ENCODE measurements at regions not wholly inside any gene's neighbourhood (a gene's known extent, or its start where the extent isn't known, plus 50 kb on each side); places are given as distances from the start of the nearest gene placed in this dataset.
"Not testable (repeated sequence)": the region's sequence is repeated elsewhere in the genome, so short reads cannot be mapped to it uniquely, and the experiment has no call there.

DNA sequence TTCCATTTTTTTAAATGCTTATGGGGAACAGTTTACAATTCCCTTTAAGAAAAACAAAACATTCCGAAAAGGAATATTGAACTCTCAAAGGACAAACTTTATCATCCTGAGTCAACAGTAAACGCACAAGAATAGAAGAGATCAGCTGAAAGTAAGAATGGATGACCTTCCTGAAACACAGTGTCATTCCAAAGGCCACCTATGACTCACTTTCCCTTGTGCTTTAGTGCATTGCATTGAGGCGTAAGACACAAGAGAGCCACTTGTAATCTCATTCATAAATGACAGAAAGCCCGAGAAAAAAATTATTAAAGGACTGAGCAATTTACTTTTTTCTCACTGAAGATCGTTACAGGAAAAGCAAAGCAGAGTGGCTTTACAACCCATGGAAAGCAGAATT lies 1062.4 kb upstream of the DIAPH2 start:
- DNase-seq = no peak

DNA sequence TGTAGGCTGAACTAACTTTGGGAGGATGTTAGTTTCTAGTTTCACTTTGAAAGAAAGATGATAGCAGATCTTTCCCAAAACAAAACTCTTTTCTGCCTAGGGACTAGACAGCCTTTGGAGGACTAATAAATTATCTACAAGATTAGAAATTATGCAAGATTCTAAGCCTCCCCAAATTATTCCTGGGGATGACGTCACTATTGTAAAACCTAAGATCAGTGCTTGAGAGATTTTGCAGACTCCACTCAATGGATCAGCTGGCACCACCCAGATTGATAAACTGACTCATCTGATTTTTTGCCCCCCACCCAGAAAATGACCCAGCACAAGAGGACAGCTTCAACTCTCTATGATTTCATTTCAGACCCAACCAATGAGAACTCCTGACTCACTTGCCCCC lies 1057.9 kb upstream of the DIAPH2 start:
- DNase-seq = no peak

DNA sequence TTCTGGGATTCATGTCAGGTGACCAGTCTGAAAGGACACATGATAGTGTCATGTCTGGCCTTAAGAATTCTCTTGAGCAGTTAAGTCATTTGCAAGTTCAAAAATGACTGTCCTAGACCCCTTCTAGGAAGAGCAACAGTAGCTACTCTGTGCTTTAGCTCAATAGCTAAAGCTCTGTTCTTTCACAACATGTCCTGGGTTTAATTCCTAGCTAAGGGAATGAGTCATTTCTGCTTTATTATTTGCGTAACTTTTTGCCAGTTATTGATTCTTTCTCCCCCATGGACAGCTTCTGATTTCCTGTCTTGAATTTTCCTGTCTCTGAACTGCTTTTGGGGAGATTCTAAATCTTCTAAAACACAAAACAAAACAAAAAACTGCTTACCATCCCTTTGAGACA lies 1055.8 kb upstream of the DIAPH2 start:
- no peak for DNase-seq

DNA sequence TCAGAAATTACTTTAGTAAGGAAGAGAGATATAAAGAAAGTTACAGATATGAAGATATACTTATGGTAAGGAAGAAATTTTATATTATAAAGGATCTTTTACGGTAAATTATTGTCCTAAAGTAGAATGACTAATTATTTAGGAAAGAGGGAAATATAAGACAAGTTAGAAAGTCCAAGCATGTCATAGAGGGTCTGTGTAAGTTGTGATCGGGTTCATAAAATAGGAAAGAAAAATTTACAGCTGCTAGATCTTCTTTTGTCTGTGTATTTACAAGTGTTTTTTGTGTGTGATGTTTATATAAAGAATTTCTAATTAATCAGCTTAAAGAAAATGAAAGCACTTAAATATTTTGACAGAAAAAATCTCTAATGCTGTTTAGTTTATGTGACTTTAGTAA lies 1054.9 kb upstream of the DIAPH2 start:
- no peak for DNase-seq

DNA sequence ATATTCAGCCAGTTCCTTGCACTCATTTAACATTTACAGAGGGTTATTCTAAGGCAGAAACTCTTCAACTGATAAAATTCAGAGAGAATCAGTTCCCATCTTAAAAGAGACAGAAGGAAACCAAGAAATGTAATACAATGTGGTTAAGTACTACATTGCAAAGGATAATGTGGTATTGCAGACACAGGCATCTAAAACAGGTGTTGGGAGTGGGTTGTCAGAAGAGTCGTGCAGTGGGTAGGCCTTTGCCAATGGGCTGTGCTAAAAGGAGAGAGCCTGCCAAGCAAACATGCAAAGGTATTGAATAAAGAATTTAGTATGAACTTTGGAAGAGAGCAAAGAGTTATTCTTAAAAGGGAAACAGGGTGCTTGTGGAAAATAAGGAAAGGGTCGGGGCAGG lies 1044.4 kb upstream of the DIAPH2 start:
- no peak for DNase-seq

DNA sequence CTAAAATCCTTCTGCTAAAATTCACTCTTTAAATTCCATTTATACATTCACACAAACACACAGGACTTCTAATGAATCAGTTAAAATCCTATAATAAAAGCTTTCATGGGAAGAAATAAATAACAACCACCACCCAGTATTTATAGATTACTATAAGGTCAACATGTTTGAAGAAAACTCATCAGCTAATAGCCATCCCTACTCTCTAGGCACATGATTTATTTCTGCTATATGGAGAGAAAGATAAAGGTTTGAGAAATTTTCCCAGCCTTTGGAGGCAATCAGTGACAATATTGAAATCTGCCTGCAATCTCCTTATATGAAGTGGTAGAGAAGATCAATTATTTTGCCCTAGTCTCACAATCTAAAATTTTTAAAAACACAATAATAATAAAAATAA lies 1038.9 kb upstream of the DIAPH2 start:
- no peak for DNase-seq

DNA sequence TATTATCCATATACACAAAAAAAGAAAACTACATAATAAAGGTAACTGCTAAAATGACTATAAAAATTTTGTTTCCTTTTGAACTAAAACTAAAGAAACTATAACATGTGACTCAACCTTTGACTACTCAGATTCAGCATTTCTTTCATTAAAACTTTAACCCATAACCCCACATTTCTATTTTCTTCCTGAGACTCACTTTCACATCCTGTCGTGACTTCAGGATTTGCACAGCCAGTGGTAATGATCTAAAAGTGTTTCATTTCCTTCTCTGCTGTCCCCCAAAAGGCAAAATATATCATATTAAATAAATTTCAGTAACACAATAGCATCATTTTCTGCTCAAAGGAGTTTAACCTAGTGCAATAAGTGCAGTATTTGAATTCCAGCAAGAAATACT lies 1022.4 kb upstream of the DIAPH2 start:
- DNase-seq = no peak

DNA sequence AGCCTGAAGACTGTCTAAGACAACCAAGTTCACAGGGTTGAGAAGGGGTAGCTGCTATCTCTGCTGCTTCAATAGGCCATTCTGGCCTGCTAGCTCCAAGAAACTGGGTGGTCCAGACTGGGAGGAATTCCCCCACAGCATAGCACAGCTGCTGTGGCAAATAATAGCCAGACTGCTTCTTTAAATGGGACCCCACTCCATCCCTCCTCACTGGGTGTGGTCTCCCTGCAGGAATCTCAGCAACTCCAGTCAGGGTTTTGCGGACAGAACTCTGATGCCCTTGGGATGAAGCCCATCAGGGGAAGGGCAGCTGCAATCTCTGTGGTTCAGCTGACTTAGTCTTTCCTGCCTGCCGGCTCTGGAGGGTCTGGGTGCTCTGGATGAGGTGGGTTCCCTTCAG lies 1018.6 kb upstream of the DIAPH2 start:
- no peak for DNase-seq

DNA sequence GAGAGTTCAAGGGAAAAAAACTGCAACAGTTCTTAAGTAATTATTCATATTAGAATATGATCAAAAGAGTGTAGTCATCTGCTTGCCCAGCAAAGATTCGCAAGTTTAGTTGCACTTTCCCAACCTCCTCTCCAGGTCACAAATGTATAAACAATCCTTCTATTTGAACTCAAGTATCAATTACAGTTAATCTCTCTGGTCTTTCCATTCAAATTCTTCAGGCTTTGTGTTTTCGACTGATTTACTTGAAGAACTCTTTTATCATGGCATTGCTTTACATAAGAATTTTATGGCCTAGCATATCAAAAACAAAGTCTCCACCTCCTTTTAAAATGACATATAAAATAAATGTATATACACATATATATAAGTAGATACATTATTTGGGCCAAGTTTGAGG lies 1009.6 kb upstream of the DIAPH2 start:
- no peak for DNase-seq

DNA sequence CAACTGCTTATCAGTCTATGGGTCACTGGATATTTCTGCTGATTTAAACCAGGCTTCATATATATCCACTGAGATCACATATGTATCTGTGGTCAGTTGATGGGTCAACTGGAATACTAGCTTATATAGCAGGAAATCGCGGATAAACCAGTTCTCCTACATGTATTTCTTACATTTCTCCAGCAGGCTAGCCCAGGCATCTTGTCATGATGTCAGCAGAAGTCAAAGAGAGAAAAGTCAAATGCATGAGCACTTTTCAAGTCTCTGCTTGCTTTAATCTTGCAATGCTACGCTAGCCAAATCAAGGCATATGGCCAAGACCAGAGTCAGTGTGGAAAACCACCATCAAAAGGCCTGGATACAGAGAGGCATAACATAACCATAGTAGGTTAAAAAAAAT lies 1008.8 kb upstream of the DIAPH2 start:
- no peak for DNase-seq

DNA sequence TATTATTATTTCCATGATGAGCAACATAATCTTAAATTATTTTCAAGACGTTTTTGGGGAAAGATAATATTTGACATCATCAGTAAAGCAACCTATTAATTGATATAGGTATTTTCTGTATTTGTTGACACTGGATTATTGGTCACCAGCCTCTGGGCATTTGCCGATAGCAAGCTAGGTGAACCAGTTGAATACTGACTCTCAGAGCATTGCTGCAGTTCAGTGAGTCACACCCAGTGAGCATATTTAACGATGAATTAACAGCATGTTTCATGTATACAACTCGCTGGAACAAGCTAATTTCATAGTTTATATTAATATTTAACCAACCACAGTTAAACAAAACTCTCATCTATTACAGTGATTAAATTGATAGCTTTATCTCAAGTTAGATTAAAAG lies 1006.0 kb upstream of the DIAPH2 start:
- no peak for DNase-seq

DNA sequence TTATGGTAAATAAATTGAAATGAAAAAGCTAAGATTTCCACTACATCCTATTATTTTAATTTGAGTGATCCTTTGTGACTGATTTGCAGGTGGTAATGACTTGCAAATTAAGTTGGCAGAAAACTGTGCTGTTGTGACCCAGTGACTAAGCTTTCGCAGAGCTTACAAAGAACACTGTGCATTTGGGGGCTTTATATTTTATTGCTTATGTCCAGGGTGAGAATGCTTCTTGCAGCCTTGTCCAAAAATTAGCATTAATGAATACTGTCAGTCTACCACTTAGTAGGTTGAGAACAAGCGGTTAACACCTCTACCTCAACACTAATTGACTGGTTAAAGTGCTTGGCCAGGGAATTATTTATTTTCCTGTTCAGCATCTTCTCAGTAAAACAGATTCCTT lies 991.3 kb upstream of the DIAPH2 start:
- no peak for DNase-seq

DNA sequence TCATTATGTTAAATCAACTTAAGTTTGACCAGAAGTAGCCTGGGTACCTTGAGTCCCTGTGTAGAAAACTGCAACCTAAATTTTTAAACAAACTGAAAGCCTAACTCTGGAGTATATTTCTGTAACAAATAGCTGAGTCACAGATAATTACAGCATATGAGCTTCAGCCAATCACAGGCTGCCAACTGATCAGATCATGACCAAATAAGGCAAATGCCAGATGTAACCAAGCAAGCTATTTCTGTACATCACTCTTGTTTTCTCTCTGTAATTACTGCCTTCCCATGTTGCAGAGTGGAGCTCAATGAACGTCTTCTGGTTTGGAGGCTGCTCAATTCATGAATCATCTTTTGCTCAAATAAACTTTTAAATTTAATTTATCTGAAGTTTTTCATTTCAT lies 980.9 kb upstream of the DIAPH2 start:
- DNase-seq = no peak

DNA sequence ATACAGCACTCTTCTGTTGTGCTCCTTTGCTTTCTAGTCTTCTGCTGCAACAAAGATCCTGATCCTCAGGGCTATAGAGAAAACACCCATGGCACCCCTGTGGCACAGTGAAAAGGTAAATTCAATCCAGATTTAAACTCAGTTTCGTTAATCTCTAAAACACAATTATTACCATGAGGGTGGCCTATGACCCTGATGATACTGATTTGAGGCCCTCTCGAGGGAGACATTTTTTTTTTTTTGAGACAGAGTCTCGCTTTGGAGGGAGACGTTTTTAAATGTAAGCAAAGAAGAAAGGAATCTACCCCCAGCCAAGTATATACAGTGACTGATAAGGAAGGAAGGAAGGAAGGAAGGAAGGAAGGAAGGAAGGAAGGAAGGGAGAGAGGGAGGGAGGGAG lies 967.8 kb upstream of the DIAPH2 start:
- no peak for DNase-seq

DNA sequence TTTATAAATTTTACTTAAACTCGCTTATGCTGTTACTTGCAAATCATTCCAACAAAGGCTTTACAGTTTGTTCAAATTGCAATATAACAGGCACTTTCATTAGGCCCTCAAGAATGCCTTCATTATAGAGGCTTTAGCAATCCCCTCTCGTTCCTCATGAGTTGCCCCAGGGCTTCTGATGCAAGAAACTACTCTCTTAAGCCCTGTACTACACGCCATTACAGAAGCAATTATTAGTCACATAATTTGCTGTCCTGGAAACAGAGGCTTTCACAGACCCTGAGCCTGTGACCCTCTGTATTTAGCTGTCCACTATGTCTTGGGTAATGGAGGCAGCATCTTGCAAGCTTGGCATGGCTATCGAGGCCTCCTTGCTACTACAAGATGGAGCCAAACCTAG lies 965.9 kb upstream of the DIAPH2 start:
- DNase-seq = no peak

DNA sequence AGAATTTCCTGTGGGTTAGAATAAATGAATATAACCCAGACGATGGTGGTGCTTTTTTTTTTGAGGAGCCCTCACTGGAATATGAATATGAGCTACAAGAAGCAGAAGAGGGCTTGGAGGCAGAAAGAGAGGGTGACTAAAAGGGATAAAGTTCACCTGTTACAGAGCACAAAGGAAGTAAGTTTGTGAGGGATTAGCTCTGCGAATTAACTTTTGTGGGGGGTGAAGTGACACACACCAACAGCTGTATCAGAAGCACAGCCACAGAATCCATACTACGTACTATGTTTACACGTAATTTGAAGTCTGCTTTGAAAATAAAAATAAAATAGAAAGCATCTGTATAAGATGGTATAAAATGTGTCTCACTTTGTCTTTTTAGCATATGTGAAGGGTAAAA lies 963.6 kb upstream of the DIAPH2 start:
- DNase-seq = no peak

DNA sequence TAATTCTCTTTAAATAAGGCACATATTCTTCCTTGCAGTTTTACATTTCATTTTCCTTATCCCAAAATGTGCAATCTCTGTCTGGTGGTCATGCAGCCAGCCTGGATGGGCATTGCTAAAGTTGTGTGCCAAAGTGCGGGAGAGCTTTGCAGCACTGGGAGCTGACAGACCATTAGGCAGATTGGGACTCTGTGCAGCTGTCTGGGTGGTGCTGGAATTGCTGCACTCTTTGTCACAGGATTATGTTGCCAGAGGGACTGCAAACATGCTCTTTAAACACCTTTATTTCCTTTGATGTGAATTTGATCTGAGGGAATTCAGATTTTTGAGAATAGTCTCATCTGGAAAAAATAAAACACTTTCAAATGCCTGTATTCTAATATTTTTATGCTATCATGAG lies 956.2 kb upstream of the DIAPH2 start:
- no peak for DNase-seq

DNA sequence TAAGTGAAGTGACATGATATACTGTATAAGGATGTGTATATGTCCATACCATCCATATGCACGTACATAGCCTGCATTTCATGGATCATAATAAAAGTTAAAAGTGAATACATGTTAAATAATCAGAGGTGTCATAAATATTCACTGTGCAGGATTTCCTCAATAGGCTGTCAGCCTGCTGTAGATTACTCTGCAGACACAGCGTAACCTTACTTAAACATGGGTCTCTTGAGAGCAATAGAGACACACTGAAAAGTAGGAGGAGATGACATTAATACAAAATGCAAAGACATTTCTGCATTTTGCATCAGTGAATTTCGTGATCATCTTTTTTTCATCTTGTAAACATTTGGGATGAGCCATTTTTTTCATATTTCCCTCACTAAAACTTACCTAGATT lies 955.2 kb upstream of the DIAPH2 start:
- no peak for DNase-seq

DNA sequence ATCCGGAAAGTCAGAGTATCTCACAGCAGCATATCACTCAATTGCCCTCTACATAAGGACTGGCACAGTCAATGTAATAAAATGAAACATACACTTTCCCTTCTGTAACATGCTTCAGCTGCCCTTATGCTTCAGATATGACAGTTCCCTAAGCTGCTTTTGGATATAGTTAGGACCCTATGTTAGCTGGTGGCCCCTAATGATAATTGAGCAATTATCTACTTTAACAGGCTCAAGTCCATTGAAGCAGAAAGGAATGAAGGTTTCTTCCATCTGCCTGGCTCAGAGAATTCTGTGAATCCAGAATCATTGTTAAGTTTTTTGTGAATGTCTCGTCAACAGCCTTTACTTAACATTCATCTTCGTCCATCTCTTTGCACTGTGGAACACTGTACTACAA lies 951.2 kb upstream of the DIAPH2 start:
- DNase-seq = peak; percentile 14

DNA sequence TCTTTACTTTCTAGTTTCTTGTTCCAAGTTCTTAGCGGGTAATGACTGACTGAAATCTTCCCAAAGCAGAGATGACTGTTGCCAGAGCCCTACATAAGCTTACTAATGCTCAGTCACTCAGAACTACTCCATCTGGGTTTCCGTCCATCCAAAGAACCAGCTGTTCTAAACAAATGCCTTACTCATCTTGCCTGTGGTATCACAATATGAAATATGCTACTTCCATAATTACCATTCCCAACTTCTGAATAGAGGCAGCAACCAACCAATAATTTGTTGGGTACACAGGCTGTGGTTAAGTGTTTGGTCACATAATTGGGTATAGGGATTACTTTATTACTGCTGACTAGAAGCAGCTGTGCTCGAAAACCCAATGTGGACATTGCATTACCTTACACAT lies 930.2 kb upstream of the DIAPH2 start:
- DNase-seq = peak; percentile 63

DNA sequence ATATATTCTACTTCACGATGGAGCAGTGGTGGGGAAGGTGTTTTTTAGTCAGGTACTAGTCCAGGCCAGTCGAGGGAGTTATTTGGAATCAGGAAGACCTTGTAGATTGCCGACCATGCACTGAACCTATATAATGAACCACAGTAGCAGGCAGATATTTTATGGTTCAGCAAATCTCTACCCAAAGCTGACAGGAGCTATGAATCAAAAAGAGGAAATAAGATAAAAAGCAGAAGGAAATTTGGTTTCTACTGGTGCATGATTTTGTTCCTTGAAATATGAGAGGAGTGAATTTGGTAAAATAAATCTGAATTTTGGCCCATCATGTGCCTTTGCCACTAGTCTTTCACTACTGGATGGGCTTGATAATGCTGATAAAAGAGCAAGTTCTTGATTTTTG lies 924.3 kb upstream of the DIAPH2 start:
- no peak for DNase-seq

DNA sequence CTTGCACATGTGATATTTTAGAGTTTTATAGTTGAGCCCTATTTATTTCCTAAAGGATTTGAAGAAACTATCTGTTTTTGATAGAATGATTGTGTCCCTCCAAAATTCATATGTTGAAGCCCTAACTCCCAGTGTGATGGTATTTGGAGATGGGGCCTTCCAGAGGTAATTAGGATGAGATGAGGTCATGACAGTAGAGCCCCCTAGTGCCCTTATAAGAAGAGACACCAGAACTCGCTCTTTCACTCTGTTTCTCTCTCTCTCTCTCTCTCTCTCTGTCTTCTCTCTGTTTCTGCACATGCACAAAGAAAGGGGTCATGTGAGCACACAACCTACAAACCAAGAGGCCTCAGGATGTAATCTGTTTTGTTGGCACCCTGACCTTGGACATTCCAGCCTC lies 921.9 kb upstream of the DIAPH2 start:
- DNase-seq = peak; percentile 11

DNA sequence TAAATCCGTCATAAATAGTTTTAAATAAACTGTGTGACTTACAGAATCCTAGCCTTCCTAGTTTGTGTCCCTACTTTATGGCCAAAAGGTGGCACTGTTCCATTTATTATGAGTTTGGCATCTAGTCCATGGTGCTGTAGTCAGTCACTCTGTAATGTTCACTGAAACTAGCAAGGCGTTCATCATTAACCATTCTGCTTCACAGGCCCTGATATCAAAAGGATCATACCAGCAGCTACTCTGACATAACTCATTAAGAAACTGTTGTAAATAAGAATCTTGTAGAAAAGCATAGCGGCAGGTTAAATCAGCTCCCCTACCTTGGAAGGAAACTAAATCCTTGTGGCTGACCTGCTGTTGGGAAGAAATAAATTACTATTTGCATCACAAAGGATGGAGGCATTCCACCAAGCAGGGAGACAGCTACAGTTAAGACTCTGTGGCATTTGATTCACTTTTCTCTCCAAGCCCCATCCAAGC lies 919.6 kb upstream of the DIAPH2 start:
- DNase-seq = peak; percentile 38

DNA sequence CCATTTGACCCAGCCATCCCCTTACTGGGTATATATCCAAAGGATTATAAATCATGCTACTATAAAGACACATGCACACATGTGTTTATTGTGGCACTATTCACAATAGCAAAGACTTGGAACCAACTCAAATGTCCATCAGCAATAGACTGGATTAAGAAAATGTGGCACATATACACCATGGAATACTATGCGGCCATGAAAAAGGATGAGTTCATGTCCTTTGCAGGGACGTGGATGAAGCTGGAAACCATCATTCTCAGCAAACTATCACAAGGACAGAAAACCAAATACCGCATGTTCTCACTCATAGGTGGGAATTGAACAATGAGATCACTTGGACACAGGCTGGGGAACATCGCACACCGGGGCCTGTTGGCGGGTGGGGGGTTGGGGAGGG lies 913.4 kb upstream of the DIAPH2 start:
- DNase-seq = not testable (repeated sequence)

DNA sequence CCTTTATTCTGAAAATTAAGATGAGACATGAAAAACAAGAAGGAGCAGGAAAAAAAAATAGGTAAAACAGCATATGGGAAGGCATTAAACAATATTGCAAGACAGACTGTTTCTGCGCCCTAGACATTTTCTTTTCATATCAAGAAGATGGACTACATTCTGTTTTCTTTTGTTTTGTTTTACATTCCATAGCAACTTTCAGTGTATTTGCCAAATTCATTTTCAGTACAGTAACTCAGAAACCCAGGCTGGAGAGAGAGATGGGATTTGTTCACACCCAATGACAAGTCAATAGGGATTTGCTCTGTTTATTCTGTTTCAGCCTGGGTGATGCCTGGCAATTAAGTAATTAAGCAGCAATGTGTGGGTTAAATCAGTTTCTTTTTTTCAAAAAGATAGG lies 892.8 kb upstream of the DIAPH2 start:
- peak; percentile 6 for DNase-seq

DNA sequence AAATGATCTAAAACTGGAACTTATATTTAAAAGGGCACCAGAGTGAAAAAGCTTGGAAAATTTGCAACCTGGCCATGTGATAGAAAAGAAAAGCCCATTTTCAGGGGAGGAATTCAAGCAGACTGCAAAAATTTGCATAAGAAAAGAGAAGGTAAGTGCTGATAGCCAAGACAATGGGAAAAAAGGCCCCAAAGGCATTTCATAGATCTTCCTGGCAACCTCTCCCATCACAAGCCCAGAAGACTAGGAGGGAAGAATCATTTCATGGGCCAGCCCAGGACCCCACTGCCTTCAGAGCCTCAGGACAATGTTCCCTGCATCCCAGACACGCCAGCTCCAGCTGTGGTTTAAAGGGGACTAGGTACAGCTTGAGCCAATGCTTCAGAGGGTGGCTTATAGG lies 887.3 kb upstream of the DIAPH2 start:
- DNase-seq = no peak
